H1 (cell line): ENCODE measurements at regions not wholly inside any gene's neighbourhood (a gene's known extent, or its start where the extent isn't known, plus 50 kb on each side); places are given as distances from the start of the nearest gene placed in this dataset.
A peak's percentile ranks its signal among the peaks of the same experiment; 100 is the strongest.

Experiments used
- CTCF ChIA-PET: fragments of 300-600 bp; sonication (Branson Sonifier 250); formaldehyde crosslinking; loops from one replicate; lab custom pipeline; 2021; ENCODE audit not compliant: partially characterized antibody; lab: Charles Lee
- POLR2A ChIA-PET: fragments of 300-600 bp; sonication (Branson Sonifier 250); formaldehyde crosslinking; loops from one replicate; lab custom pipeline; 2021; ENCODE audit warnings: inconsistent platforms; ENCODE audit not compliant: partially characterized antibody; lab: Charles Lee
- DNase-seq, 2 experiments: peaks; one replicate each; pipeline versions ENCODE4 v3.0.0 to v3.0.0-alpha.2; 2010 to 2022; ENCODE audit warnings: low spot score in 2 of 2, low read depth in 1 of 2, mixed read lengths in 1 of 2
- FAIRE-seq: peaks from 2 replicates; lab custom pipeline; 2011; peaks lifted over from hg19 to GRCh38; lab: Jason Lieb, UNC
- H2AFZ ChIP-seq: 2 replicates; pipeline ENCODE4 v1.8.1; 2012; ENCODE audit warnings: low read length, inconsistent platforms
- H2AK5ac ChIP-seq: 2 replicates; pipeline ENCODE4 v1.6.1; 2013; ENCODE audit warnings: low read depth, low read length
- H2BK120ac ChIP-seq: replicated peaks from 2 replicates; pipeline ENCODE3; 2013; ENCODE audit warnings: low read depth, low read length, inconsistent platforms
- H2BK12ac ChIP-seq: 2 replicates; pipeline ENCODE4 v1.6.1; 2013; ENCODE audit warnings: low read depth, low read length
- H2BK15ac ChIP-seq: 2 replicates; pipeline ENCODE4 v1.6.1; 2013; ENCODE audit warnings: low read length
- H2BK20ac ChIP-seq: 2 replicates; pipeline ENCODE4 v1.6.1; 2013; ENCODE audit warnings: low read length
- H2BK5ac ChIP-seq: 2 replicates; pipeline ENCODE4 v1.6.1; 2013; ENCODE audit warnings: low read depth, low read length
- H3K14ac ChIP-seq: 2 replicates; pipeline ENCODE4 v1.6.1; 2013; ENCODE audit warnings: inconsistent platforms; ENCODE audit not compliant: insufficient read length
- H3K18ac ChIP-seq: 2 replicates; pipeline ENCODE4 v1.6.1; 2013; ENCODE audit warnings: low read length; ENCODE audit errors: extremely low read depth
- H3K23ac ChIP-seq: 2 replicates; pipeline ENCODE4 v1.6.1; 2013; ENCODE audit warnings: inconsistent platforms; ENCODE audit not compliant: insufficient read length
- H3K23me2 ChIP-seq: 2 replicates; pipeline ENCODE4 v1.6.1; 2013; ENCODE audit warnings: low read depth, low read length
- H3K27ac ChIP-seq: 2 replicates; pipeline ENCODE4 v1.6.1; 2011; ENCODE audit warnings: low read depth, low read length, inconsistent platforms
- H3K27me3 ChIP-seq, 4 experiments: replicated peaks in 1 of 4; 1 replicate in 1 of 4; 2 replicates in 3 of 4; pipeline versions ENCODE4 v1.6.1 to v1.8.1; 2011 to 2013; ENCODE audit warnings: low read length in 3 of 4, mild to moderate bottlenecking in 3 of 4, inconsistent platforms in 2 of 4, mixed read lengths in 2 of 4, moderate library complexity in 1 of 4; ENCODE audit not compliant: control insufficient read depth in 3 of 4, insufficient read depth in 3 of 4; ENCODE audit errors: extremely low read depth in 1 of 4
- H3K36me3 ChIP-seq, 4 experiments: 2 replicates each; pipeline versions ENCODE4 v1.6.1 to v1.8.1; 2011 to 2013; ENCODE audit warnings: mild to moderate bottlenecking in 4 of 4, low read length in 3 of 4, moderate library complexity in 2 of 4, control low read depth in 1 of 4, inconsistent platforms in 1 of 4; ENCODE audit not compliant: insufficient read depth in 4 of 4, control insufficient read depth in 2 of 4
- H3K4ac ChIP-seq: replicated peaks from 2 replicates; pipeline ENCODE3; 2013; ENCODE audit warnings: low read length, low read depth, mixed read lengths, inconsistent platforms; ENCODE audit not compliant: insufficient read length
- H3K4me1 ChIP-seq, 4 experiments: replicated peaks in 1 of 4; 1 replicate in 1 of 4; 2 replicates in 3 of 4; pipeline versions ENCODE4 v1.6.1 to v1.8.1; 2011 to 2013; ENCODE audit warnings: low read length in 3 of 4, inconsistent platforms in 2 of 4, mixed read lengths in 1 of 4; ENCODE audit not compliant: insufficient read depth in 4 of 4, control insufficient read depth in 3 of 4
- H3K4me2 ChIP-seq, 2 experiments: 2 replicates each; pipeline versions ENCODE4 v1.6.1 to v1.8.1; 2011 to 2013; ENCODE audit warnings: low read depth in 2 of 2, low read length in 2 of 2, control low read depth in 1 of 2, inconsistent platforms in 1 of 2, mild to moderate bottlenecking in 1 of 2; ENCODE audit not compliant: insufficient read depth in 1 of 2
- H3K4me3 ChIP-seq, 4 experiments: fragments of 200-600, 300-600 bp in 1 of 4; sonication (generic), shearing (Covaris generic), sonication (Bioruptor Twin) in 1 of 4; 2 replicates each; pipeline versions ENCODE4 v1.5.1 to v1.8.1; 2011 to 2016; ENCODE audit warnings: low read length in 4 of 4, low read depth in 3 of 4, control low read depth in 2 of 4, inconsistent platforms in 2 of 4, mild to moderate bottlenecking in 2 of 4, mixed read lengths in 1 of 4, moderate library complexity in 1 of 4; ENCODE audit not compliant: insufficient read depth in 2 of 4; ENCODE audit errors: extremely low read depth in 1 of 4
- H3K56ac ChIP-seq: replicated peaks from 2 replicates; pipeline ENCODE3; 2013; ENCODE audit warnings: low read depth, mild to moderate bottlenecking, mixed read lengths, low read length, inconsistent platforms; ENCODE audit not compliant: insufficient read length
- H3K79me1 ChIP-seq: 2 replicates; pipeline ENCODE4 v1.6.1; 2013; ENCODE audit warnings: low read depth, low read length, control low read depth
- H3K79me2 ChIP-seq, 2 experiments: 2 replicates each; pipeline versions ENCODE4 v1.6.1 to v1.8.1; 2012 to 2013; ENCODE audit warnings: low read length in 2 of 2, mild to moderate bottlenecking in 2 of 2, inconsistent platforms in 1 of 2; ENCODE audit not compliant: insufficient read depth in 2 of 2, control insufficient read depth in 1 of 2
- H3K9ac ChIP-seq, 4 experiments: replicated peaks in 1 of 4; 1 replicate in 1 of 4; 2 replicates in 3 of 4; pipeline versions ENCODE4 v1.6.1 to v1.8.1; 2011 to 2013; ENCODE audit warnings: low read depth in 3 of 4, low read length in 3 of 4, control low read depth in 2 of 4, mild to moderate bottlenecking in 2 of 4, moderate library complexity in 2 of 4, inconsistent platforms in 1 of 4; ENCODE audit errors: extremely low read depth in 1 of 4
- H3K9me3 ChIP-seq, 2 experiments: 2 replicates each; pipeline versions ENCODE4 v1.6.1 to v1.8.1; 2012 to 2013; ENCODE audit warnings: mild to moderate bottlenecking in 2 of 2, moderate library complexity in 2 of 2, control low read depth in 1 of 2, inconsistent platforms in 1 of 2, low read depth in 1 of 2, low read length in 1 of 2, mixed read lengths in 1 of 2; ENCODE audit not compliant: insufficient read depth in 2 of 2
- H4K20me1 ChIP-seq, 2 experiments: replicated peaks in 1 of 2; 2 replicates each; pipeline versions ENCODE3 to v1.8.1; 2011 to 2013; ENCODE audit warnings: inconsistent platforms in 2 of 2, low read length in 2 of 2, mild to moderate bottlenecking in 1 of 2; ENCODE audit not compliant: insufficient read depth in 2 of 2, control insufficient read depth in 1 of 2
- H4K5ac ChIP-seq: 2 replicates; pipeline ENCODE4 v1.6.1; 2013; ENCODE audit warnings: low read length, low read depth, mixed read lengths, inconsistent platforms; ENCODE audit not compliant: insufficient read length
- H4K8ac ChIP-seq: 2 replicates; pipeline ENCODE4 v1.8.0; 2013; ENCODE audit warnings: mild to moderate bottlenecking, moderate library complexity, low read length, inconsistent platforms; ENCODE audit not compliant: insufficient read depth; ENCODE audit errors: extremely low read depth
- H4K91ac ChIP-seq: replicated peaks from 2 replicates; pipeline ENCODE3; 2013; ENCODE audit warnings: low read length, mixed read lengths, inconsistent platforms; ENCODE audit not compliant: insufficient read length
- CHD1 ChIP-seq: IDR thresholded peaks from 2 replicates; pipeline ENCODE4 v1.6.1; 2012; ENCODE audit warnings: low read depth, low read length, improper control_type of control experiment
- CHD2 ChIP-seq: IDR thresholded peaks from 2 replicates; pipeline ENCODE4 v1.6.1; 2012; ENCODE audit warnings: low read length, improper control_type of control experiment
- CREB1 ChIP-seq: IDR thresholded peaks from 2 replicates; pipeline ENCODE4 v1.6.1; 2012; ENCODE audit warnings: inconsistent platforms
- JUN ChIP-seq: IDR thresholded peaks from 2 replicates; pipeline ENCODE4 v1.6.1; 2011; ENCODE audit warnings: low read depth, mild to moderate bottlenecking, improper control_type of control experiment, low read length
- MAFK ChIP-seq: IDR thresholded peaks from 2 replicates; pipeline ENCODE4 v1.6.1; 2012; ENCODE audit warnings: low read depth, mild to moderate bottlenecking, improper control_type of control experiment, low read length
- SAP30 ChIP-seq: fragments of 300-600 bp; sonication (generic); IDR thresholded peaks from 2 replicates; pipeline ENCODE4 v1.7.1; 2012; ENCODE audit warnings: low read length, moderate library complexity, mild to moderate bottlenecking, inconsistent platforms; ENCODE audit not compliant: insufficient read depth, insufficient replicate concordance
- TCF12 ChIP-seq: IDR thresholded peaks from 2 replicates; pipeline ENCODE4 v1.6.1; 2011; ENCODE audit warnings: low read depth, mild to moderate bottlenecking, low read length
- ZNF274 ChIP-seq: IDR thresholded peaks from 2 replicates; pipeline ENCODE4 v1.7.0; 2012; ENCODE audit warnings: low read length, borderline replicate concordance; ENCODE audit errors: extremely low read depth
- WGBS, 2 experiments: shearing (Covaris generic) in 1 of 2; methylation state at CpG; one replicate each; pipeline versions ENCODE4 v1.1.6 to v1.1.7; 2013 to 2015; ENCODE audit warnings: low lambda C conversion rate in 2 of 2, mixed read lengths in 2 of 2, inconsistent platforms in 1 of 2, low coverage in 1 of 2, missing lambda C conversion rate in 1 of 2; ENCODE audit not compliant: insufficient replicate concordance in 2 of 2, insufficient coverage in 1 of 2, insufficient read length in 1 of 2; ENCODE audit errors: extremely low coverage in 1 of 2, missing lambda C conversion rate in 1 of 2; 5-methylcytosine and 5-hydroxymethylcytosine counted together

DNA sequence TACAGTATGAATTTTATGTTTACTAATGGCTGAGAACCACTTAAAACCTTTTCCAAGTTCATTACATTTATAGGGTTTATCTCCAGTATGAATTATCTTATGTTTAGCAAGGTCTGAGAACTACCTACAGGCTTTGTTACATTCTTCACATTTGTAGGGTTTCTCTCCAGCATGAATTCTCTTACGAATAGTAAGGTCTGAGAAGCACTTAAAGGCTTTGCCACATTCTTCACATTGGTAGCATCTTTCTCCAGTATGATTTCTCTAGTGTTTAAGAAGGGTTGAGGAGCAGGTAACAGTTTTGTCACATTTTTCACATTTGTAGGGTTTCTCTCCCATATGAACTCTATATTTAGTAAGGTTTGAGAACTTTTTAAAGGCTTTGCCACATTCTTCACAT, 1127.4 kb downstream of the EFNA5 start:
- Histone ChIP-seq H3K79me2 (no peaks in the 10 kb centered on the region), H3K4ac (no peak overlapping the region), H3K27me3 (no peaks in the 10 kb centered on the region), H2BK15ac (no peak overlapping the region), H3K4me3 (no peak overlapping the region), H4K91ac (no peak overlapping the region), H2BK20ac (no peak overlapping the region), H3K9ac (no peak overlapping the region), H2BK12ac (no peak overlapping the region), H3K4me1 (no peaks in the 10 kb centered on the region), H3K4me2 (no peak overlapping the region), H3K23ac (no peak overlapping the region), H2AK5ac (no peak overlapping the region), H3K36me3 (no peaks in the 10 kb centered on the region), H2BK5ac (no peak overlapping the region), H3K56ac (no peak overlapping the region), H3K27ac (no peak overlapping the region), H2AFZ (no peak overlapping the region), H3K79me1 (no peaks in the 10 kb centered on the region), H4K5ac (no peak overlapping the region), H3K9me3 (peaks cover 0 to 19% of the 10 kb centered on the region in 2 experiments; a peak in 2 of 4 replicates), H2BK120ac (no peak overlapping the region), H4K20me1 (no peaks in the 10 kb centered on the region), H3K18ac (no peak overlapping the region), H3K23me2 (no peaks in the 10 kb centered on the region), H4K8ac (no peak overlapping the region), H3K14ac (no peak overlapping the region)
- CTCF ChIA-PET: no interaction called here
- 81% methylated on average over 1 of the region's 1 CpG; no CpG with 5 or more reads in 1 of the 2 experiments for WGBS, 2 experiments
- no peak for FAIRE-seq
- no peak for TF ChIP-seq JUN
- no peak for TF ChIP-seq CHD1
- TF ChIP-seq CHD2: no peak
- no peak for TF ChIP-seq SAP30
- no peak for TF ChIP-seq TCF12
- TF ChIP-seq CREB1: no peak
- peak; percentile 44; the same call in 1 of the 2 replicates for TF ChIP-seq ZNF274
- no peak for TF ChIP-seq MAFK
- DNase-seq: no peak
- POLR2A ChIA-PET: no interaction called here
